NCI-H510A (cell line): ENCODE measurements at regions not wholly inside any gene's neighbourhood (a gene's known extent, or its start where the extent isn't known, plus 50 kb on each side); places are given as distances from the start of the nearest gene placed in this dataset.

Experiments used
- DNase-seq: peaks from one replicate; lab custom pipeline; 2025; lab: John Stamatoyannopoulos, UW

GRCh38 chr14:38901791-38902190 is 201.2 kb downstream of the SEC23A start:
- no peak for DNase-seq

DNA sequence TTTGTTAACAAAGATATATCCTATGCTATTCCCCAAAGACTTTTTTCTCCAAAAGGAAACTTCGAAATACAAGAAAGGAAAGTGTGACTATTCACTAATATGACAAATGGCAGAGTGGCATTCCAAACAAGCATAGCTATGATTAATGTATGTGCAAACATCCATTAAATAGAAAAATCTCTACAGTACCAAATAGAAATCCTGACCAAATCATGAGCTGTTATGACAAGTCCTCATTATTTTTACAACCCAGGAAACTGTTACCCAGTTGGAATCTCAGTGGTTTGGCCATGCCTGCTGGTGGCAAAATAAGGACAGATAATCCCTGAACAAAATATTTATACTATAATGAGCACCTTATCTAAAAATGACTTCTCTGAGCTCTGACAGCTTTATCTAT is 202.1 kb downstream of the SEC23A start:
- DNase-seq: no peak

DNA sequence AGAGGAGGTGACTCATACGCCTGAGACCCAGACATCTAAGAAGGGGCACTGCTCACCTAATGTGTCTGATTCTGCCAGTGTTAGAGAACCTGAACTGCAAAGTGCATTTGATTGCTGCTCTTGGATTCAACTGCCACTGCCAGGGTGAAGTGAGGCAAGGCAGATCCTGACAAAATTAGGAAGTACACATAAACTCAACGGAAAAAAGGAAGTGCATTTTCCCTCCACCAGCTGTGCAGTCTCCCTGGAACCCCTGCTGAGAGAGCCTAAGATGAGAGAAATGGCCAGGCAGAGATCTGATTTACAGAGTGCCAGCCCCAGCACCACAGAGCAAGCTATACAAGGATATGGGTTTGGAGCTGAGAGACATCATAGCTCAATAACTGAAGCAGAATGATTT is 215.3 kb downstream of the SEC23A start:
- no peak for DNase-seq

GRCh38 chr14:38884109-38884508 is 218.9 kb downstream of the SEC23A start:
- DNase-seq: no peak

- DNase-seq: no peak
Observed at GRCh38 chr14:38883127-38883526, 219.9 kb downstream of the SEC23A start.

GRCh38 chr14:38882533-38882932 is 220.5 kb downstream of the SEC23A start:
- DNase-seq: no peak

GRCh38 chr14:38880643-38881524 is 222.2 kb downstream of the SEC23A start:
- no peak for DNase-seq

- no peak for DNase-seq
Observed at GRCh38 chr14:38877744-38878388, 225.2 kb downstream of the SEC23A start.

GRCh38 chr14:38874721-38875120 is 228.3 kb downstream of the SEC23A start:
- no peak for DNase-seq

- no peak for DNase-seq
Observed at GRCh38 chr14:38873941-38874612, 229.0 kb downstream of the SEC23A start.

- DNase-seq: no peak
Observed at GRCh38 chr14:38870296-38870836, 232.7 kb downstream of the SEC23A start.

DNA sequence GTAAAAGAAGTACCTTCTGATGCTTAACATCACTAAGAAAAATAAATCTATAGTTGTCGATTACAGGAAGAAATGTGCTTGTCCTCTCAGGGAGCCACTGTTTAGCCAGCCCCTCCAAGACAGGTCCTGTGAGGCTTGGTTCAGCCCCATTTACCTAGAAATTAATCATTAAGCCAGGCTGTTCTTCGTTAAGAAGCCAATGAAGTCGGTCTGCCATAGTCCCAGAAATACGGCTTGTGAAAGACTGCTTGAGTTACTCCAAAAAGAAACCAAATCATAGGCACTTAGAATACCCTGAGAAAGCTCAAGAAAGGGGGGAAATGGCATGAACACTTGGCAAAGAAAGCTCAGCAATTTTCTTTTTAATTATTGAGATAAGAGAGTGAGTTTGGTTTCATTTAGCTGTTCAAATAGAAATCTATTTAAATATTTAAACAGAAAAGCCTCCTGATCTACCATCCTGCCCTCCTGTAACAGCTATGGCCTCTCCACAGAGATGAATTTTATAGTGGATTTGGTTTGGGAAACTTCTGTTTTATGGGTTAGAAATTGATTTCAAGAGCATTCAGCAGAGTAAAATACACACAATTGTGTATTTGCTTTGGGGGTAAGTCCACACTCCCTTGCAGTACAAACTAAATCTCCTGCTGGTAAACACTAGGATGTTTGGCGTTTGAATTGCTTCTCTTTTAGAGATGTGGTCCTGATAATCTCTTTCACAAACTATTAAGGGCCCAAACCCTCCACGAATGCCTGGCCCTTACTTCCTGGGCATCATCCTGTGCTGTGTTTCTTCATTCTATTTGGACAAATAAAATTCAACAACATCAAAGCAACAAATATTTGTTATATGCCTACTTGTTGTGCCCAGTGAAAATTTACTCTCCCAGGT is 234.4 kb downstream of the SEC23A start:
- DNase-seq: no peak

DNA sequence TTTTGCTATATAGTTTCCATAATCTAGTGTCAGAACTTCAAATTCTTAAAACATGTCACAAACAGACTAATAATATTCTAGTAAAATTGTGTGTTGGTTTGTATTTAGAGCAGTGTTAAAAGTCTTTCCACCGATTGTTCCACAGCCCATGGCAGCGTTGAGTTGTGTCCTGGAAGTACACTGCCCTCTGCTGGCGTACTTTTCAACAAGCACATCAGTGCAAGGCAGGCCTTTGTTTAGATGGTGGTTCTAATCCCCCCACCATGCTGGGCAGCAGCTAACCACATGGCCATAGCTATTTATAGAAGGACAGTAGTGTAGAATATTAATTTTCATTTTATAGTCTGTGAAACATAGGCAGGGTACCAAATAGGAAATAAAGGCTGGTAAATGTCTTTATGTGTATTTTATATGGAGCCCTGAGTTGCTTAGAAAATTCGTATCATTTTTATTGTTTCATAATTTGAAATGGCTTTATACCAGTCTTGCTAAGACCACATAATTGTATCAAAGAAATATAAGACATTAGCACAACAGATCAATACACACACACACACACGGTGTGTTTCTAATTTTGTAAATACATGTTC is 235.4 kb downstream of the SEC23A start:
- peak; percentile 50 for DNase-seq

GRCh38 chr14:38866461-38866860 is 236.6 kb downstream of the SEC23A start:
- DNase-seq: peak; percentile 62

DNA sequence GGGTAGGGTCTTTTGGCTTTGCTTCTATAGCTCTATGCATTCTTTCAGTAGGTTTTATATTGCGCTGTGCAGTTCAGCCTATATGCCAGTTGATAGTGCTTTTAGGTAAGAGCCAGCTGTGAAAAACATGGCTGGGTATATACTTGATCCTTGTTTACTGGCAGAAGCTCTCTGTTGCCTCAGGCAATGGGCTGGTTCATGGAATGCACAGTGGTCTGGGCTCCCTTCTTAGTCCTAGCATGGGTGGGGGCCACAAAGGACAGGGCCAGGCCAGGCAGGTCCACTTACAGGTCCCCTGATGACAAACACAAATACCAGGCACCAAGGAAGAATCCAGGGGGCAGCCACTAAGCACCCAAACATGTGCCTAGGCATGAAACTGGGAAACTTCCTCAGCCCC is 240.7 kb downstream of the SEC23A start:
- no peak for DNase-seq

- DNase-seq: no peak
Observed at GRCh38 chr14:38860530-38860929, 242.5 kb downstream of the SEC23A start.

DNA sequence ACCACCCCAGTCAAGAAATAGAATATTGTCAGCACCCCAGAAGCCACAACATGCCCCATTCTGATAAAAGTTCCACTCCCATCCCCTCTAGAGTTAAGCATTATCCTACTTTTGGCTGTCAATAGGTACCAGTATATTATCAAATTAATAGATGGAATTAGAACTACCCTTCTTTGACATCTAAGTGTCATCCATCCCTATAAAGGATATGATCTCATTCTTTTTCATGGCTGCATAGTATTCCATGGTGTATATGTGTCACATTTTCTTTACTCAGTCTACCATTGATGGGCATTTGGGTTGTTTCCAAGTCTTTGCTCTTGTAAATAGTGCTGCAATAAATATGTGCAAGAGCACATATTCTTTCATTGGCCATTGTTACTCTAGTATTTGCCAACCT is 246.2 kb downstream of the SEC23A start:
- no peak for DNase-seq

DNA sequence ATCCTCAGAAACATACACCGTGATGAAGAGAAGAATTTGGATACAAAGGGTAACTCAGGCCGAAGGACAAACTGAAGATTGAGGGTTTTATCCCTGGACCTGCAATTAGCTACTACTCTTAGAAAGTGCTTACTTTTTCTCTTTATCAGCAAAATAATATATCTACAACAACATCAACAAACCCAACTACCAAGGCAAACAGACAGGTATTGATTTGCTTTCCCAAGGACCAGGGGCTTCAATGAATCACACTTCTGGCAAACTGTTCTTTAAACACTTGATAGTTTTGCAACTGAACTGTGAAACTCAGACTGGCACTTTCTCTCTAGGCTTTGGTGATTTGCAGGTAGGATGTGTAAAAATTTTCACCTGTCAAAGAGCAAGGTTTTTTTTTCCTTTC is 247.5 kb downstream of the SEC23A start:
- no peak for DNase-seq

- DNase-seq: no peak
Observed at GRCh38 chr14:38851111-38851510, 251.9 kb downstream of the SEC23A start.

- DNase-seq: no peak
Observed at GRCh38 chr14:38850664-38851063, 252.4 kb downstream of the SEC23A start.

DNA sequence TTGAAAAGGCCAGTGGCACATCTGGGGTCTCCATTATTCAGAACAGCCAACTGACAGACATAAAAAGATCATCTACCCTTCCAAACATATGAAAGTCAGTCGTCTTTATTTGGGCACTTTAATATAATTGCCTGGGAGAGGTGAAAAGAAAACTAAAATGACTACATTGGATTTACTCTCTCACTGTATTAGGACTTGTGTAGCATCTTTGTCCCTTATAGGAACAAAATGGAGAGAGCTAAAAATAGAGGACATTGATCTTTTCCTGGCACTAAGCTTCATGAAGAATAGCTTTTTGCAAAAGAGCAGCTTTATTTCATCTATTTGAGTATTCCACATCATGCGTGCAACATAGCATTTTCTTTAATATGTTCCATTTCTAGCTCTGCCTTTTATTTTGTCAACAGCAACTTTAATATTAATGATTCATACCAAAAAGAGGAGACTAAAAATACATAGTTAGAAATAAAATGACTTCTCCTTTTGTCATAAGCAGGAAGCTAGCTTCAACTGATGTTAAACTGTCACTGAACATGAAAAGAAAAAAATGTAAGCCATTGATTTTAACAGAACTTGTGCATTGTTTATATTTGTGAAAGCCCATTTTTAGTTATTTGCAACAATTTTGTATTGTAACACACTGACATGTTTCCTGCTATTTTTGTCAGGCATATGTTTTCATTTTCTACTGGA is 254.6 kb downstream of the SEC23A start:
- no peak for DNase-seq
